ENCODE measurements at regions not wholly inside any gene's neighbourhood (a gene's known extent, or its start where the extent isn't known, plus 50 kb on each side); places are given as distances from the start of the nearest gene placed in this dataset.

GRCh38 chr17:72392056-72393010, 271.5 kb downstream of the SOX9 start:
- TF ChIP-seq EZH2 (IDR thresholded peaks at IDR 0.05; ENCODE audit: low read length, unreplicated experiment) (no peak), EZH2phosphoT487 (IDR thresholded peaks at IDR 0.05; ENCODE audit: borderline replicate concordance, low read length) (no peak)

Data from PC-3 (cell line).